SK-N-MC (cell line): ENCODE measurements at regions not wholly inside any gene's neighbourhood (a gene's known extent, or its start where the extent isn't known, plus 50 kb on each side); places are given as distances from the start of the nearest gene placed in this dataset.

ENCODE experiments used
- EZH2 ChIP-seq: fragments of 200-600 bp; sonication (generic); IDR thresholded peaks from one replicate; pipeline ENCODE4 v1.6.1; 2017; ENCODE audit warnings: antibody characterized with exemption
- FOXP2 ChIP-seq: optimal IDR thresholded peaks from 2 replicates; pipeline ENCODE3; 2011; ENCODE audit warnings: mild to moderate bottlenecking, moderate library complexity; ENCODE audit not compliant: insufficient read depth; ENCODE audit errors: extremely low read length, control extremely low read depth
- POLR2AphosphoS5 ChIP-seq: IDR thresholded peaks from 2 replicates; pipeline ENCODE4 v1.6.1; 2012; ENCODE audit warnings: mild to moderate bottlenecking, low read depth, low read length, borderline replicate concordance

GRCh38 chr2:16566701-16567100 lies 98.9 kb downstream of the CYRIA start:
- no peak for TF ChIP-seq EZH2
- no peak for TF ChIP-seq POLR2AphosphoS5
- TF ChIP-seq FOXP2 = no peak
